IMR-90 (cell line): ENCODE measurements at regions not wholly inside any gene's neighbourhood (a gene's known extent, or its start where the extent isn't known, plus 50 kb on each side); places are given as distances from the start of the nearest gene placed in this dataset.

Experiments used
- ATAC-seq: fragments of 200-7000 bp; cut with Tn5 transposase; 2 replicates; pipeline ENCODE4 v1.9.1; 2020; ENCODE audit warnings: low read depth, mild to moderate bottlenecking, moderate library complexity
- BruUV-seq: library from RNA; stranded (reverse); fragments of 400-500 nt; replicated peaks from 2 replicates; lab custom pipeline; 2021; lab: Mats Ljungman, UMichigan
- CTCF ChIA-PET: fragments of 300-600 bp; formaldehyde crosslinking; extraction: SDS; loops from one replicate; lab custom pipeline; 2021; ENCODE audit warnings: antibody characterized with exemption; lab: Yijun Ruan, JAX
- POLR2A ChIA-PET: fragments of 300-600 bp; sonication (Branson Sonifier 250); formaldehyde crosslinking; loops from one replicate; lab custom pipeline; 2022; ENCODE audit warnings: antibody characterized with exemption; ENCODE audit not compliant: unreplicated experiment; lab: Charles Lee
- DNase-seq: peaks from one replicate; pipeline ENCODE4 v3.0.0; 2013
- H2AFZ ChIP-seq: replicated peaks from 2 replicates; pipeline ENCODE3; 2013; ENCODE audit warnings: low read length, mild to moderate bottlenecking; ENCODE audit not compliant: poor library complexity
- H2AK5ac ChIP-seq: 2 replicates; pipeline ENCODE4 v1.6.1; 2013; ENCODE audit warnings: low read depth, low read length, inconsistent platforms
- H2AK9ac ChIP-seq: replicated peaks from 2 replicates; pipeline ENCODE3; 2013; ENCODE audit warnings: mild to moderate bottlenecking, low read depth, low read length, moderate library complexity; ENCODE audit not compliant: poor library complexity
- H2BK120ac ChIP-seq: 2 replicates; pipeline ENCODE4 v1.6.1; 2013; ENCODE audit warnings: low read depth, low read length, inconsistent platforms
- H2BK15ac ChIP-seq: 3 replicates; pipeline ENCODE4 v1.6.1; 2013; ENCODE audit warnings: low read depth, low read length, inconsistent platforms
- H2BK20ac ChIP-seq: 2 replicates; pipeline ENCODE4 v1.6.1; 2013; ENCODE audit warnings: low read depth, mild to moderate bottlenecking, inconsistent platforms, low read length, moderate library complexity
- H2BK5ac ChIP-seq: 2 replicates; pipeline ENCODE4 v1.6.1; 2013; ENCODE audit warnings: mild to moderate bottlenecking, low read depth, low read length, inconsistent platforms; ENCODE audit not compliant: poor library complexity, severe bottlenecking
- H3K14ac ChIP-seq: replicated peaks from 2 replicates; pipeline ENCODE4 v1.6.1; 2013; ENCODE audit warnings: low read depth, low read length, inconsistent platforms
- H3K18ac ChIP-seq: 2 replicates; pipeline ENCODE4 v1.6.1; 2013; ENCODE audit warnings: low read depth, low read length, control low read depth
- H3K23ac ChIP-seq: 2 replicates; pipeline ENCODE4 v1.6.1; 2013; ENCODE audit warnings: low read depth, low read length, inconsistent platforms
- H3K27ac ChIP-seq: 2 replicates; pipeline ENCODE4 v1.5.1; 2013; ENCODE audit warnings: mild to moderate bottlenecking, control low read depth, low read length; ENCODE audit not compliant: insufficient read depth
- H3K27me3 ChIP-seq: 2 replicates; pipeline ENCODE4 v1.6.1; 2013; ENCODE audit warnings: low read length; ENCODE audit not compliant: control insufficient read depth, insufficient read depth
- H3K36me3 ChIP-seq: 2 replicates; pipeline ENCODE4 v1.6.1; 2013; ENCODE audit warnings: low read length, mixed read lengths; ENCODE audit not compliant: control insufficient read depth, insufficient read depth
- H3K4ac ChIP-seq: 2 replicates; pipeline ENCODE4 v1.6.1; 2013; ENCODE audit warnings: low read depth, low read length, inconsistent platforms
- H3K4me1 ChIP-seq: 2 replicates; pipeline ENCODE4 v1.6.1; 2013; ENCODE audit warnings: low read length, mixed read lengths; ENCODE audit not compliant: control insufficient read depth, insufficient read depth
- H3K4me2 ChIP-seq: 2 replicates; pipeline ENCODE4 v1.6.1; 2013; ENCODE audit warnings: low read depth, mild to moderate bottlenecking, control low read depth, low read length, moderate library complexity
- H3K4me3 ChIP-seq: 2 replicates; pipeline ENCODE4 v1.5.1; 2013; ENCODE audit warnings: low read depth, mild to moderate bottlenecking, control low read depth, low read length, moderate library complexity; ENCODE audit not compliant: insufficient read depth
- H3K56ac ChIP-seq: 2 replicates; pipeline ENCODE4 v1.6.1; 2013; ENCODE audit warnings: low read length, inconsistent platforms; ENCODE audit not compliant: insufficient read depth; ENCODE audit errors: extremely low read depth
- H3K79me1 ChIP-seq, 2 experiments: 2 replicates each; pipeline ENCODE4 v1.6.1; 2013; ENCODE audit warnings: low read length in 2 of 2, inconsistent platforms in 1 of 2, low read depth in 1 of 2
- H3K9ac ChIP-seq: 2 replicates; pipeline ENCODE4 v1.6.1; 2013; ENCODE audit warnings: low read depth, low read length, control low read depth
- H3K9me1 ChIP-seq: 2 replicates; pipeline ENCODE4 v1.6.1; 2013; ENCODE audit warnings: low read length, inconsistent platforms; ENCODE audit not compliant: insufficient read depth
- H3K9me3 ChIP-seq: 2 replicates; pipeline ENCODE4 v1.6.1; 2013; ENCODE audit warnings: low read length; ENCODE audit not compliant: control insufficient read depth, insufficient read depth
- H4K20me1 ChIP-seq: 2 replicates; pipeline ENCODE4 v1.6.1; 2013; ENCODE audit warnings: low read length, inconsistent platforms; ENCODE audit not compliant: insufficient read depth
- H4K5ac ChIP-seq: 2 replicates; pipeline ENCODE4 v1.6.1; 2013; ENCODE audit warnings: mild to moderate bottlenecking, low read depth, low read length, control low read depth
- H4K8ac ChIP-seq, 2 experiments: 2 replicates each; pipeline ENCODE4 v1.6.1; 2013; ENCODE audit warnings: low read depth in 2 of 2, low read length in 2 of 2, control low read depth in 1 of 2, inconsistent platforms in 1 of 2
- H4K91ac ChIP-seq: 2 replicates; pipeline ENCODE4 v1.6.1; 2013; ENCODE audit warnings: low read depth, low read length, inconsistent platforms; ENCODE audit not compliant: insufficient read depth
- USF2 ChIP-seq: fragments of 150-350 bp; IDR thresholded peaks from 2 replicates; pipeline ENCODE4 v1.6.1; 2017; ENCODE audit warnings: mild to moderate bottlenecking, antibody characterized with exemption, low read length, low read depth
- WGBS, 2 experiments: methylation state at CpG; one replicate each; pipeline versions ENCODE4 v1.1.5 to v1.1.7; 2013; ENCODE audit warnings: missing lambda C conversion rate in 2 of 2; ENCODE audit not compliant: insufficient read length in 1 of 2; ENCODE audit errors: extremely low coverage in 2 of 2; 5-methylcytosine and 5-hydroxymethylcytosine counted together
- dilution Hi-C: fragments of 300-500 bp; cut with HindIII; formaldehyde crosslinking; loops from one replicate; pipeline ENCODE4 v1.14.3; 2018; ENCODE audit warnings: low sequenced_read_pairs; ENCODE audit not compliant: unreplicated experiment
- in situ Hi-C: fragments of 300-500 bp; cut with MboI; formaldehyde crosslinking; loops from 3 replicates; pipeline ENCODE4 v1.14.3; 2019; ENCODE audit warnings: low sequenced_read_pairs, inconsistent platforms, mixed read lengths
- intact Hi-C: fragments of 100-400 bp; cut with micrococcal nuclease; formaldehyde crosslinking; loops from 2 replicates; pipeline ENCODE4 v1.10.0; 2022

- CTCF ChIA-PET, result no interaction called here
- ATAC-seq (no peak), DNase-seq (no peak)
- no peaks in the 10 kb centered on the region for H3K4me1 ChIP-seq
- H4K5ac ChIP-seq, result no peak overlapping the region
- POLR2A ChIA-PET, result no interaction called here
- H3K4me3 ChIP-seq, result no peak overlapping the region
- H2BK120ac ChIP-seq, result no peak overlapping the region
- no peak overlapping the region for H2BK5ac ChIP-seq
- intact Hi-C loops (no loop called here), in situ Hi-C loops (no loop called here), dilution Hi-C loops (no loop called here)
- H3K9ac ChIP-seq, result no peak overlapping the region
- no peak overlapping the region for H4K8ac ChIP-seq
- no peaks in the 10 kb centered on the region for H3K9me1 ChIP-seq
- no peak overlapping the region for H2AK9ac ChIP-seq
- no peak for TF ChIP-seq USF2
- no peak overlapping the region for H3K14ac ChIP-seq
- H4K91ac ChIP-seq, result no peak overlapping the region
- H3K79me1 ChIP-seq, result no peaks in the 10 kb centered on the region
- BruUV-seq, result no TSS peak
- H3K18ac ChIP-seq, result no peak overlapping the region
- no peaks in the 10 kb centered on the region for H3K9me3 ChIP-seq
- no CpG with 5 or more reads among the region's 5 CpGs for whole genome bisulfite sequencing, 2 experiments
- no peaks in the 10 kb centered on the region for H3K27me3 ChIP-seq
- H2AFZ ChIP-seq, result no peak overlapping the region
- no peak overlapping the region for H3K27ac ChIP-seq
- H2BK20ac ChIP-seq, result no peak overlapping the region
- no peak overlapping the region for H3K56ac ChIP-seq
- H4K20me1 ChIP-seq, result no peaks in the 10 kb centered on the region
- H3K23ac ChIP-seq, result no peak overlapping the region
- H3K36me3 ChIP-seq, result no peaks in the 10 kb centered on the region
- no peak overlapping the region for H2AK5ac ChIP-seq
- H3K4me2 ChIP-seq, result no peak overlapping the region
- no peak overlapping the region for H3K4ac ChIP-seq
- no peak overlapping the region for H2BK15ac ChIP-seq
Measured at GRCh38 chr2:200136655-200137054, 169.8 kb upstream of the SPATS2L start.
